PC-9 (cell line): ENCODE measurements at regions not wholly inside any gene's neighbourhood (a gene's known extent, or its start where the extent isn't known, plus 50 kb on each side); places are given as distances from the start of the nearest gene placed in this dataset.

ENCODE experiments used
- BruUV-seq: library from RNA; stranded (reverse); fragments of 400-500 nt; replicated peaks from 2 replicates; lab custom pipeline; 2021; lab: Mats Ljungman, UMichigan
- CTCF ChIA-PET: fragments of 300-600 bp; sonication (Branson Sonifier 250); formaldehyde crosslinking; loops from one replicate; lab custom pipeline; 2022; ENCODE audit warnings: antibody characterized with exemption; lab: Charles Lee
- POLR2A ChIA-PET: fragments of 300-600 bp; sonication (Branson Sonifier 250); formaldehyde crosslinking; loops from one replicate; lab custom pipeline; 2022; ENCODE audit warnings: antibody characterized with exemption; ENCODE audit not compliant: unreplicated experiment; lab: Charles Lee
- DNase-seq, 2 experiments: peaks; one replicate each; pipeline versions ENCODE4 v3.0.0 to v3.0.0-alpha.2; 2015 to 2022; ENCODE audit warnings: mixed read lengths in 1 of 2
- H2AFZ ChIP-seq: fragments of 200-600 bp; sonication (generic); 2 replicates; pipeline ENCODE4 v1.8.1; 2017; ENCODE audit warnings: antibody characterized with exemption
- H3F3A ChIP-seq: fragments of 200-600 bp; sonication (generic); 2 replicates; pipeline ENCODE4 v1.8.1; 2017; ENCODE audit warnings: antibody characterized with exemption, mild to moderate bottlenecking, low read depth; ENCODE audit not compliant: insufficient read depth
- H3K27ac ChIP-seq: fragments of 200-600 bp; sonication (generic); 2 replicates; pipeline ENCODE4 v1.6.1; 2016; ENCODE audit warnings: mixed run types
- H3K27me3 ChIP-seq: fragments of 200-600 bp; sonication (generic); 2 replicates; pipeline ENCODE4 v1.6.1; 2016; ENCODE audit warnings: low read depth, mixed run types; ENCODE audit not compliant: insufficient read depth
- H3K36me3 ChIP-seq: fragments of 200-600 bp; sonication (generic); 2 replicates; pipeline ENCODE4 v1.6.1; 2016; ENCODE audit warnings: low read depth, mixed run types
- H3K4me1 ChIP-seq: fragments of 200-600 bp; sonication (generic); replicated peaks from 2 replicates; pipeline ENCODE4 v1.6.1; 2016; ENCODE audit warnings: mixed run types; ENCODE audit not compliant: insufficient read depth
- H3K4me2 ChIP-seq: fragments of 200-600 bp; sonication (generic); 2 replicates; pipeline ENCODE4 v1.6.1; 2017; ENCODE audit warnings: mixed run types
- H3K4me3 ChIP-seq: fragments of 200-600 bp; sonication (generic); 2 replicates; pipeline ENCODE4 v1.6.1; 2016; ENCODE audit warnings: mixed run types
- H3K79me2 ChIP-seq: fragments of 200-600 bp; sonication (generic); 2 replicates; pipeline ENCODE4 v1.6.1; 2017; ENCODE audit warnings: low read depth, mixed run types
- H3K9me2 ChIP-seq: fragments of 200-600 bp; sonication (generic); 2 replicates; pipeline ENCODE4 v1.8.1; 2017; ENCODE audit warnings: mild to moderate bottlenecking; ENCODE audit not compliant: insufficient read depth
- H3K9me3 ChIP-seq: fragments of 200-600 bp; sonication (generic); 2 replicates; pipeline ENCODE4 v1.8.1; 2016; ENCODE audit warnings: low read depth; ENCODE audit not compliant: insufficient read depth
- H4K20me1 ChIP-seq: fragments of 200-600 bp; sonication (generic); 2 replicates; pipeline ENCODE4 v1.8.1; 2017; ENCODE audit not compliant: insufficient read depth
- EZH2 ChIP-seq: fragments of 200-600 bp; sonication (generic); IDR thresholded peaks from 2 replicates; pipeline ENCODE4 v1.8.0; 2017; ENCODE audit warnings: antibody characterized with exemption, low read depth
- intact Hi-C: fragments of 100-400 bp; cut with micrococcal nuclease; formaldehyde crosslinking; loops from one replicate; pipeline ENCODE4 v1.10.0; 2022; ENCODE audit not compliant: unreplicated experiment
- TF ChIP-seq, protein P1 (sequence below): fragments of 200-600 bp; sonication (generic); conservative IDR thresholded peaks from 2 replicates; pipeline ENCODE4 v1.6.1; 2017; ENCODE audit warnings: mixed run types, antibody characterized with exemption, mild to moderate bottlenecking, moderate library complexity

DNA sequence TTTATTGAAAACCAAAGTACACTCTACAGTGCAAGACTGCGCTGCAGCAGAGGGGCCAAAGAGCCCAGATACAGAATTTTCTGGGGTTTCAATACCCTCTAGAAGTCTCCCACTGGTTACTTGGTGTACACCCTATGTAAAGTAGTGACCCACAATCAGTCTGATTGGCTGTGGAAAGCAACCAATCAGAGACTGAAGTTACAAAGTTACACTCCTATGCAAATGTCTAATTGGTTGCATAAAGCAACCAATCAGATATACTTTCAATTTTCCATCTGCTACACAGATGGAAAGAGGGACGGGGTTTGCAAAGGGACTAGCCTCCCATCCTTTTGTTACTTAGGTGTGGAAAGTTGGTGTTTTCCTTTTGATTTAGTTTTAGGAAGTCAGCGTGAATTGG is 198.9 kb upstream of the SH3BP4 start:
- H3K79me2 ChIP-seq = no peaks in the 10 kb centered on the region
- no peaks in the 10 kb centered on the region for H3F3A ChIP-seq
- TF ChIP-seq, protein P1, sequence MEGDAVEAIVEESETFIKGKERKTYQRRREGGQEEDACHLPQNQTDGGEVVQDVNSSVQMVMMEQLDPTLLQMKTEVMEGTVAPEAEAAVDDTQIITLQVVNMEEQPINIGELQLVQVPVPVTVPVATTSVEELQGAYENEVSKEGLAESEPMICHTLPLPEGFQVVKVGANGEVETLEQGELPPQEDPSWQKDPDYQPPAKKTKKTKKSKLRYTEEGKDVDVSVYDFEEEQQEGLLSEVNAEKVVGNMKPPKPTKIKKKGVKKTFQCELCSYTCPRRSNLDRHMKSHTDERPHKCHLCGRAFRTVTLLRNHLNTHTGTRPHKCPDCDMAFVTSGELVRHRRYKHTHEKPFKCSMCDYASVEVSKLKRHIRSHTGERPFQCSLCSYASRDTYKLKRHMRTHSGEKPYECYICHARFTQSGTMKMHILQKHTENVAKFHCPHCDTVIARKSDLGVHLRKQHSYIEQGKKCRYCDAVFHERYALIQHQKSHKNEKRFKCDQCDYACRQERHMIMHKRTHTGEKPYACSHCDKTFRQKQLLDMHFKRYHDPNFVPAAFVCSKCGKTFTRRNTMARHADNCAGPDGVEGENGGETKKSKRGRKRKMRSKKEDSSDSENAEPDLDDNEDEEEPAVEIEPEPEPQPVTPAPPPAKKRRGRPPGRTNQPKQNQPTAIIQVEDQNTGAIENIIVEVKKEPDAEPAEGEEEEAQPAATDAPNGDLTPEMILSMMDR = no peak
- no peak for TF ChIP-seq EZH2
- CTCF ChIA-PET = no interaction called here
- no peaks in the 10 kb centered on the region for H3K9me2 ChIP-seq
- H3K27me3 ChIP-seq = no peaks in the 10 kb centered on the region
- no peak overlapping the region for H3K4me3 ChIP-seq
- no peak overlapping the region for H3K4me2 ChIP-seq
- no peak overlapping the region for H2AFZ ChIP-seq
- H3K36me3 ChIP-seq = no peaks in the 10 kb centered on the region
- intact Hi-C loops = no loop called here
- 0 out of 2 replicates have a peak, but pooled peaks cover 3% of the 10 kb centered on the region for H3K9me3 ChIP-seq
- BruUV-seq = no TSS peak
- H4K20me1 ChIP-seq = no peaks in the 10 kb centered on the region
- no peak for DNase-seq
- POLR2A ChIA-PET = no interaction called here
- H3K4me1 ChIP-seq = no peaks in the 10 kb centered on the region
- no peak overlapping the region for H3K27ac ChIP-seq

DNA sequence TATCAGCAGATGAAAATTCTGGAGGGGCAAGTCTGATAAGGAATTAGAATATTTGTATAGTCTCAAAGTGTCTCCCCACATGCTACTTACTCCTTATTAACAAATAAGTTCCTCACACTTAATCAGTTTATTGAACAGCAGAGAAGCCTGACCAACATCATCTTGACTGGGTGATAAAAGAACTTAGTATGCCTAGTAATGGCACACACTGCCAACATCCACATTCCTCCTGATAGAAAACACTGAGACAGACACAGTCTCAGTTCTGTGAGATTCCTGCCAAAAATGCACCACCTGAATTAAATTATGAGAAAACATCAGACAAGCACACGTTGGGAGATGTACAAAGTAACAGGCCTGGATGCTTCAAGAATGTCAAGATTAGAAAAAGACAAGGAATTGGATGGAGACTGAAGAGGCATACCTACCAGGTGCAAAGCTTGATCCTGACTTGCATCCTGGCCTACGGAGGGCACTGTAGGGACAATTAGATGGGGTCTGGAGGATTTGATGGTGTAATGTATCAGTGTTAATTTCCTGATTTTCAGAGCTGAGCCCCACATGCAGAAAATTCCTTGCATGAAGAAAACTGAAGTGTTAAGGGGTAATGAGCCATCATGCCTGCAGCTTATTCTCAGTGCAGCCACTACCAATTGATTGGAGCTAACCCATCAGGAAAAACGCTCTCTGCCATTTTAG is 200.4 kb upstream of the SH3BP4 start:
- Histone ChIP-seq H3K79me2 (no peaks in the 10 kb centered on the region), H3K4me3 (no peak overlapping the region), H3F3A (no peaks in the 10 kb centered on the region), H3K27ac (no peak overlapping the region), H3K4me2 (no peak overlapping the region), H3K9me2 (no peaks in the 10 kb centered on the region), H3K9me3 (0 out of 2 replicates have a peak, but pooled peaks cover 3% of the 10 kb centered on the region), H3K4me1 (no peaks in the 10 kb centered on the region), H3K36me3 (no peaks in the 10 kb centered on the region), H3K27me3 (no peaks in the 10 kb centered on the region), H4K20me1 (no peaks in the 10 kb centered on the region), H2AFZ (no peak overlapping the region)
- ChIA-PET POLR2A (interaction anchor here (0.7 kb wide), 1 partner anchor 77 kb away, joined by 4 read pairs; no protein-coding TSS in a partner anchor), CTCF (no interaction called here)
- DNase-seq = no peak
- TF ChIP-seq, protein P1 = no peak
- TF ChIP-seq EZH2 = no peak
- intact Hi-C loops = no loop called here
- no TSS peak for BruUV-seq

DNA sequence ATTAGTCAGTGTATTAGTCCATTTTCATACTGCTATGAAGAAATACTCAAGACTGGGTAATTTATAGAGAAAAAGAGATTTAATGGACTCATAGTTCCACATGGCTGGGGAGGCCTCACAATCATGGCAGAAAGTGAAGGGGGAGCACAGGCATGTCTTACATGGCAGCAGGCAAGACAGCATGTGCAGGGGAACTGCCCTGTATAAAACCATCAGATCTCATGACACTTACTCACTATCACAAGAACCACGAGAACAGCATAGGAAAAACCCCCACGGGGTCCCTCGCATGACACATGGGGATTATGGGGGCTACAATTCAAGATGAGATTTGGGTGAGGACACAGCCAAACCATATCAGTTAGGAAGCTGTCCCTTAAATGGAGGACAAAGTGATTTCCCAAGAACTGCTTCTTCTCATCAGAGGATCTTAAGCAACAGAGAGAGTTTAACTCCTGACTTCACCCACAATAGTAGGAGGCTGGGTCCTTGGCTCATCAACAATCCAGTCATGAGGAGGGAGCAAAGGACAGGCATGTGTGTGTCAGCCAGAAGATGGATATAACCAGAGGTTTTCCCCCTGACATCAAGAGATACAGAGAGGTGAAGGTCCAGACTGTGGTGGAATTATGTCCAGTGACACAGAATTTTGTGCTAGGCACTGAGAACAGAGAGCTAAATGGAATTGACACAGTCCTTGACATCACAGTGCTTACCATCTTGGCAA is 203.8 kb upstream of the SH3BP4 start:
- TF ChIP-seq, protein P1 = no peak
- no peak for TF ChIP-seq EZH2
- H3F3A ChIP-seq = no peaks in the 10 kb centered on the region
- intact Hi-C loops = no loop called here
- H3K9me3 ChIP-seq = 0 out of 2 replicates have a peak, but pooled peaks cover 3% of the 10 kb centered on the region
- no peak overlapping the region for H3K4me3 ChIP-seq
- H3K36me3 ChIP-seq = no peaks in the 10 kb centered on the region
- no peaks in the 10 kb centered on the region for H3K27me3 ChIP-seq
- no peak overlapping the region for H2AFZ ChIP-seq
- H3K4me1 ChIP-seq = no peaks in the 10 kb centered on the region
- DNase-seq = no peak
- H3K4me2 ChIP-seq = no peak overlapping the region
- ChIA-PET CTCF (no interaction called here), POLR2A (no interaction called here)
- H3K27ac ChIP-seq = no peak overlapping the region
- BruUV-seq = no TSS peak
- no peaks in the 10 kb centered on the region for H3K79me2 ChIP-seq
- H4K20me1 ChIP-seq = no peaks in the 10 kb centered on the region
- H3K9me2 ChIP-seq = no peaks in the 10 kb centered on the region
